Middle frontal gyrus (tissue), 1 donor: ENCODE measurements at regions not wholly inside any gene's neighbourhood (a gene's known extent, or its start where the extent isn't known, plus 50 kb on each side); places are given as distances from the start of the nearest gene placed in this dataset.

Experiments
- DNase-seq: peaks from one replicate; pipeline ENCODE4 v3.0.0-alpha.2; 2015; ENCODE audit warnings: low spot score; ENCODE audit errors: extremely low spot score

DNA sequence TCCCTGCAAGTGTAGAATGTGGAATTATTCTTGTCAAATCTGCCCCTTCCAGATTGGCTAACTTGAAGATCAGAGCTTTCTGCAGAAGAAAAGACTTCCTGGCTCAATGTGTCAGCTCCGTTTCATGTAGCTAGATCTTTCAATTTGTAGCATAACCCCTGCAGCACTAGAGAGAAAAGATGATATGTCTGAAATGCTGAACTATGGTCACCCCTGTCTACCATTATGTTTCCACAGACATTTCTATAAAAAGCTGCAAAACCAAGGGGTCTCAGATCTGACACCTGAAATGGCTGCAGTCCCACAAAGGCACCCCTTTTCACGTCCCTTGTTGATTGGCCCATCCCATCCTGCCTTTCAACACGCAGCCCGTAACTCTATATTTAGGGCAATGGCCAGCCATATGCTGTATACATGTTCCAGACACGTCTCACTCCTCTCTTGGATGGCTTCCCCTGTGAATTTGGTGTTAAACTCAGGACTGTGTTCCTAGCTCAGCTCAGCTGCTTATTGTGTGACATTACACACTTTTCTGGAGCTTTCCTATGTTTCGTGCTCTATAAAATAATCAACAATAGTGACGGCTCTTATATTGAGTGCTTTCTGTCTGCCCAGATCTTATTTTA is 648.6 kb upstream of the CELF2 start:
- no peak for DNase-seq

- no peak for DNase-seq
These were observed 631.8 kb upstream of the CELF2 start for GRCh38 chr10:10385831-10386230.

DNA sequence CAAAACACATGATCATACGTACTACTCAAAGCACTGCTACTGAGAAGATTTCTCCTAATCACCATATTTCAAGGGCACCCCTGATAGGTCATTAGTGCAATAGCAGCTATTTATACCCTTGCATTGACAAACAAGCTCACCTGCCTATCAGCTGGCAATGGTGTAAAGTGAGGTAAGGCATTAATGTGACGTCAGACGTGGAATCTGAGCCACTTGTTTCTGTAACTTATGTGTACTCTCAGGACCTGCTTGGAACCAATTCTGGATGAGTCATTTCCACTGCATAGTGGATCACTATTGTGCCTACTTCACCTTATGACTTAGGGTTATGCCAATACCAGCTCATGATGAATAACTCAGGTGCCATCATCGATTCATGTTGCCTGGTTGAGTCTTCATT is 628.5 kb upstream of the CELF2 start:
- no peak for DNase-seq

DNA sequence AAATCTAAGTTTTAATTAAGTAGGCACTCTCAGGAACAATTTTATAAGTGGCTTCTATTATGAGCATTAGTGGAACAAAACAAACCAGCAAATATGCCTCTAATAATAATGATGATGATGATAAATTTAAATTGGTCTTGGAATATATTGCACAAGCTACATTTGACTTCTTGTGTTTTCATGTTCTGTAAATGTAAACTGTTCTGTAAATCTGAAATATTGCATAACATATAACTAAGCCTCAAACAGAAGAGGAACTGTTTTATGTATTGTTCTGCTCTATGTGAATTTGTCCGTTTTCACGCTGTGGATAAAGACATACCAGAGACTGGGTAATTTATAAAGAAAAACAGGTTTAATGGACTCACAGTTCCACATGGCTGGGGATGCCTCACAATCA is 625.2 kb upstream of the CELF2 start:
- no peak for DNase-seq

- DNase-seq: no peak
These were observed 622.6 kb upstream of the CELF2 start for GRCh38 chr10:10394933-10395658.

- no peak for DNase-seq
These were observed 621.1 kb upstream of the CELF2 start for GRCh38 chr10:10396601-10397000.

DNA sequence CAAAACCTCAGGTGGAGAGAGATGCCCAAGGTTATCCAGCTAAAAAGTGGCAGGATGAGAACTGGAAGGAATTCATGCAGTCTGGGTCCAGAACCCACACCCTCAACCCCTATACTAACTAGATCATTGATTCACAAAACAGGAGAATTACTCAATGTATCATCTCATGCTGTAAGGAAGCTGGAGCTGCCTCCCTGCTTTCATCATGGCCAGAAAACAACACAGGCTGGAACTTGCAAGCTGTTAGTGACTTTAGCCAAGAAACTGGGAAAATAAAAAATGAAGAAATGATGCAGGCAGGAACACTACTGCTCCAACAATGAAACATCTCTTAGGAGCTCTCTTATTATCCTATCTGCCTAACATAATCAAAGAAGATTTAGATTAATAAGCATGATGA is 619.8 kb upstream of the CELF2 start:
- no peak for DNase-seq

DNA sequence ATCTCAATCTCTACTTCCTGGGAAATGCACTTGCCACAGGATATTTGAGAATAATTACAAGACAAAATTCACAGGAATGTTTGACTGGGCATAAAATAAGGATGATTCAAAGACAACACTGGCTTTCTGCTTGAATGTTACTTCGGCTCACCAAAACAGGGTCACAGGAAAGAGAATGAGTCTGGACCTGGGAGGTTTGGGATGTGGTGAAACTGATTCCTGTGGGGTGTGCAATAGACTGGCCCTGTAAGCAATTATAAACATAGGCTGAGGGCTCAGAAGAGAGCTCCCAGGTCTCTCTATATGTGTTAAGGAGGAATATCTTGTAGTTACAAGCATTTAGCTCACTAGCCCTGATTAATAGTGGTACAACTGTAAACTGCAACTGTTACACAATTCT is 613.9 kb upstream of the CELF2 start:
- no peak for DNase-seq

DNA sequence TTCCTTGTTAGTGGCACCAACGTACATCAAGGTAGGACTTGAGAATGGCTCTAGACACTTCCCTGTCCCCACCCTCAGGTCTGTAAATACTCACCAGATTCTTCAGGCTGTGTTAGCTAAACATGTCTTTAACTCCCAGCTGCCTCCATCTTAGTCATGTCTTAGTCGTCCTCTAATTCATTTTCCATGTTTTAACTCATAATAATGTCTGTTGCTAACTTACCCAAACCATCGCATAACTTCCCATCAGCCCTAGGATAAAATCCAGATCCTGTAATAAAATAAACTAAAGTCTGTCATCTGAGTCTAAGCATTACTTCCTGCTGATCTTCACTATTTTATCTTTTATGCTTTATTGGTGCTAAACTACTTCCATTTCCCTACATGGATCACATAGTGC is 600.0 kb upstream of the CELF2 start:
- no peak for DNase-seq

GRCh38 chr10:10418387-10418786 is 599.3 kb upstream of the CELF2 start:
- no peak for DNase-seq

DNA sequence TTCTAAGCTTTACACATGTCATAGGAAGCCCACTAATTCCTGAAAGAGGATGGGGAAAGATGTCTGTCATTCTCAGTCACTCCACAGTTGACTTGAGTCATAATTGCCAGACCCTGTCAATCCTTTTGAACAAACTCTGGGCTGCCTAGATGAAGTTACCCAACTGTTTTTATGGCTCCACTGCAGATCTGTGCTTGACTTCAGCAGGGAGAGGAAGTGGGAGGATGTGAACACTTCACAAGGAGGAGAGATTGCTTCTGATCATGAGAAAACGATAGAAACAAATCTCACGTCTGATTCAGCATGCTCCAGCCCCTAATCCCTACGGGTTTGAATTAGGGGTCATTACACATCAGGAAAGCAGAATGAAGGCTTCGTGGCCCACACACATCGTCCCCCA is 596.6 kb upstream of the CELF2 start:
- DNase-seq: no peak

DNA sequence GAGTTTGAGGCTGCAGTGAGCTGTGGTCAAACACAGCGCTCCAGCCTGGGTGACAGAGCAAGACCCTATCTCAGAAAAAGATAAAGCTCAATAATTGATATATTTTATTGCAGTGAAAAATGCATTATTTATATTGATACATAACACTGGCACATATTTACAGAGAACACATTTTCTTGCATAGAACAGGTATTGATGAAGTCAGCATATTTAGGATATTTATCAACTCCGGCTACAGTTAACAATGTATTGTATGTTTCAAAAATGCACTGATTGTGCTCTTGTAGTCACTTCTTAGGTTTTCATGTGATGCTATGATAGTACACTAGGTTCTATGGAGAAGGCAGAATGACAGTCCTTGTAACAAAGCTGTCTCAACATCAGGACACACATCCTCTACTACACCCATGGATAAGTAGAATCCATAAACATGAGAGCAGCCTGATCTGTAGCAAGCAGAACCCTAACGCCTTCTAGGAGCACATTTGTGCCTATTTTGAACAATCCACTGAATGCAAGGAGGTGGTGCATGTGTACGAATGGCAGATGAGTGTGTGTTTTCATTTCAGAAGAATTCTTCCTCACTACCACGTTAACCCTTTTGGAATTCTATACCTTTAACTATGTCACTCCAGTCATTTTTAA is 586.1 kb upstream of the CELF2 start:
- DNase-seq: no peak

DNA sequence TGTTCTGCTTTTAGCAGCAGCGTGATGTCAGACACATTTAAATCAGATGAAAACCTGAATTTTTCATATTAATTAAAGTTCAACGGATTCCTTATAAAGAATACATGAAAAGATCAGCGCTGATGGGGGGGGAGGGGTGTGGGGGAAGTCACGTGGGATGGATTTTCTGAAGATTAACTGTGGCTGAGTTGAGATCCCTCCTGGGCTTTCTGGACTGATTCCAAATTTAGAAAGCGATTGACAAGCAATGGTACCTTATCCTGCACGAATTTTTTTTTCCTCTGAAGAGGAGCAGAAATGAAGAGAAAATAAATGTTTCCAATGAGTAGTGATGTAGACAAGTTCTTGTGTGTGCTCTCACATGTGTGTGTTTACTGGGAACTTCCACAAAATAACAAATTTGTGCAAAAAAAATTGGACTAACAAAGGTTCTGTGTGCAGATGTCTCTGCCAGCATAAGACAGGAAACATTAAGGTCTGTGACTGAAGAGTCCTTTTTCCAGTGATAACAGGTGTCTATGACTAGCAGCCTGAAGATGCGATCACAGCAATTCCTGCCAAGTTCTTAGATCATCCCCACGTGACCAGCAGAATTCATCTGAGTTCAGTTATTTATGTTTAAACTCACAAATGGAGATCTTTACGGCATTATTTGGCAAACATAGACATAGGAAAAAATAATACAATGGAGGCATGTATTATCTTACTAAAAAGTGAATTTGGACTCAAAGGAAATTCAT is 585.2 kb upstream of the CELF2 start:
- DNase-seq: peak; percentile 10

DNA sequence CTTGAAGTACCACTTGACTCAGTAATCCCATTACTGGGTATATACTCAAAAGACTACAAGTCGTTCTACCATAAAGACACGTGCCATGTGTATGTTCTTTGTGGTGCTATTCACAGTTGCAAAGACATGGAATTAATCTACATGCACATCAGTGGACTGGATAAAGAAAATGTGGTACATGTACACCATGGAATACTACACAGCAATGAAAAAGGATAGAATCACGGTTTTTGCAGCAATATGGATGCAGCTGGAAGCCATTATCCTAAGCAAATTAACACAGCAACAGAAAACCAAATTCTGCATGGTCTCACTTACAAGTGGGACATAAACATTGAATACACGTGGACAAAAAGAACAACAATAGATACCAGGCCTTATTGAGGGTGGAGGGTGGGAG is 583.4 kb upstream of the CELF2 start:
- no peak for DNase-seq

- DNase-seq: no peak
These were observed 579.8 kb upstream of the CELF2 start for GRCh38 chr10:10437886-10438285.

DNA sequence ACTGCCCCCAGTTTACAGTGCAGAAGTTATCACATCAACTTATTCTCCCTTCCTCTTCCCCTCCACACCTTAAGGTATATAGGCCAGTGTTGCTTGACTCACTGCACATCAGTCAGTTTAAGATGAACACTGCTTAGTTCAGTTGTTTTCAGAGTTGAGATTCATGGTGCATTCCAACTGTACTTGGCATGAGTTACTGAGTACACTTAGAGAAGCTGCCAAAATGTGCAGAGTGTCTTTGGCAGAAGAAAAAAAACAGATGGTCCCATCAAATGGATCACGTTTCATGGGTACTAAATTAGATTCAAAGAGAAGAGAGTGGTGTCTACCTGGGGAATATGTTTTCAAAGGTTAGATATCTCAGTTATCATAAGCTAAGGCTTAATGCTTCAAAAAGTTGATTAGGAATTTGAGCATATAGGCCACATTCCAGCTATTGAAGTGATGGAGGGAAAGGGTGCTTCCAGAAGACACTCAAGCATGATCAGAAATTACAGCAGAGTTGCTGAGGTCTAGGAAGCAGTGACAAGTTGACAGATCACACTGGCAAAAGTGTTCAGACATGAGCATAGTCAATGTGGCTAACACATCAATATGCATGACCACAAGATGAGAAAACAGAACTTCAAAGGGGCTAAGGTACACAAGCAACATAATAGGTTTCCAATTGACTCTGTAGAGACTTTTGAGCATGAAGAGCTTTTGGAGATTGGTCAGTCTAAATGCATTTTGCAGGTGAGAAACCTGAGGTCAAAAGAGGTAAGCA is 579.2 kb upstream of the CELF2 start:
- DNase-seq: no peak

GRCh38 chr10:10456856-10457255 is 560.8 kb upstream of the CELF2 start:
- no peak for DNase-seq

DNA sequence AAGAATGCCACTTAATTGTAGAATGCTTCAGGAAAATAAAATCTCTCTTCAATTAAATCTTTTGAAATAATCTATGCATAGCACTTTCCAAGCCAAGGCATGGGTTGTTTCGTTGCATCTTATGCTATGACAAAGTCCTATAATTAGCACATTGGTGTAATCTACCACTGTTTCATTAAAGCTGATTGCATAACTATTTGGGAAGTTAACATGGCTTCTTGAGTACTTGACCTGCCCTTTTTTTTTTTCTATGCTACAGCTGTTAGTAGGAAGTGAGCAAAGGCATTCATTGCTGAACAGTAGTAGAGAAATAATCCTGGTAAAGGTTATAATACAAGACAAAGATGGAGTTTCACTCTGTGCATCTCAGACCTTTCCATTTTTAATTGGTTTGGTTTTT is 557.2 kb upstream of the CELF2 start:
- DNase-seq: no peak

DNA sequence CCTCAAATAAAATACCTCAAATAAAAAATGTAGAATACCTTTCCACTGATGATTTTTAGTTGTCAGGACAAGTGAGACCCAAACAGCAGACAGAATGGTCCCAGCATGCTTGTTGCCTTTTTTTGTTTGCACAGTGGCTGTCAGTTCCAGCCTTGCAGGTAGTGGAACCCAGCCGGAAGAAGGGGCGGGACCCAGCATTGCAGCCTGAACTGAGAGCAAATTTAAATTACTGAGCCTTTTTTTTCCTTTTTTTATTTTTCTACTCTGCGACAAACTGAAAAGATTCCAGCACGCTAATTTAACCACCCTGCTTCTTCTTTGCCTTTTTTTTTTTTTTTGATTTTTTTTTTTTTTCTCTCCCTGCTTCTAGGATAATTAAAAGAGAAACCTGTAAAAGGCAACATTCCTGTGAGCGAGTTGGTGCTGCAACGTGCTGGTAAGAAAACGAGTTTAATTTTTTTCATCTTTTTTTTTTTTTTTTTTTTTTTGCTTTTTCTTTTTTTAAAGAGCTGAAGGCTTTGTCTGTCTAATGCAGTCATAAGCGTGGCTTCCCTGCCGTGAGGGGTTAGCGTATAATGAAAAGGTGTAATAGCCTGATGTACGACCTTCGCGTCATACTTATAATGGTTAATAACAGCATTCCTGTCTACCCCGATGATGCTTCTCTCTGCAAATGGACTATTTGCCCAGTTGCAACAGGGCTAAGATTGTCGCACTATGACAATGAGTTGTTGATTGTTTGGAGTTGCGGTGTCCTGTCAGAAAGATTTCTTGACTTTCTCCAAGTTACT is 555.3 kb upstream of the CELF2 start:
- DNase-seq: no peak

GRCh38 chr10:10471758-10472157 is 545.9 kb upstream of the CELF2 start:
- DNase-seq: no peak

DNA sequence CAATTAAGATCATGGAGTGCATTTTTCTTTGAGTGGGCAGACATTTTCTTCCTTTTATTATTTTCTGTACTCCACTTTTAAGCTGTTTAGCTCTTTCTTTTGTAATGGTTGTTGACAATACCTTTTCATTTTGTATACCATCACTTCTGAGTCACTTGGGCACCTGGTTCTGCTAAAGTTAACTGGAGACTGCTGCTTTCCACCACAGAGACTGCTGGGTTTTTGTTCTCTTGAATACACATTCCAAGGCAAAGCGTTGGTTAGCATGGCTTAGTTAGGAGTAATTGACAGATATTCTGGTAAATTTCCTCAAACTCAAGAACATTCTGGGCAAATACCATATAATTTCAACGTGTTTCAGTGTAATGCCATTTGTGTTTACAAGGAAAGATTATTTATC is 541.9 kb upstream of the CELF2 start:
- no peak for DNase-seq
